IMR-90 (cell line): ENCODE measurements at regions not wholly inside any gene's neighbourhood (a gene's known extent, or its start where the extent isn't known, plus 50 kb on each side); places are given as distances from the start of the nearest gene placed in this dataset.

Experiments
- ATAC-seq: fragments of 200-7000 bp; cut with Tn5 transposase; 2 replicates; pipeline ENCODE4 v1.9.1; 2020; ENCODE audit warnings: low read depth, mild to moderate bottlenecking, moderate library complexity
- BruUV-seq: library from RNA; stranded (reverse); fragments of 400-500 nt; replicated peaks from 2 replicates; lab custom pipeline; 2021; lab: Mats Ljungman, UMichigan
- CTCF ChIA-PET: fragments of 300-600 bp; formaldehyde crosslinking; extraction: SDS; loops from one replicate; lab custom pipeline; 2021; ENCODE audit warnings: antibody characterized with exemption; lab: Yijun Ruan, JAX
- POLR2A ChIA-PET: fragments of 300-600 bp; sonication (Branson Sonifier 250); formaldehyde crosslinking; loops from one replicate; lab custom pipeline; 2022; ENCODE audit warnings: antibody characterized with exemption; ENCODE audit not compliant: unreplicated experiment; lab: Charles Lee
- DNase-seq: peaks from one replicate; pipeline ENCODE4 v3.0.0; 2013
- H2AFZ ChIP-seq: replicated peaks from 2 replicates; pipeline ENCODE3; 2013; ENCODE audit warnings: low read length, mild to moderate bottlenecking; ENCODE audit not compliant: poor library complexity
- H2AK5ac ChIP-seq: 2 replicates; pipeline ENCODE4 v1.6.1; 2013; ENCODE audit warnings: low read depth, low read length, inconsistent platforms
- H2AK9ac ChIP-seq: replicated peaks from 2 replicates; pipeline ENCODE3; 2013; ENCODE audit warnings: mild to moderate bottlenecking, low read depth, low read length, moderate library complexity; ENCODE audit not compliant: poor library complexity
- H2BK120ac ChIP-seq: 2 replicates; pipeline ENCODE4 v1.6.1; 2013; ENCODE audit warnings: low read depth, low read length, inconsistent platforms
- H2BK15ac ChIP-seq: 3 replicates; pipeline ENCODE4 v1.6.1; 2013; ENCODE audit warnings: low read depth, low read length, inconsistent platforms
- H2BK20ac ChIP-seq: 2 replicates; pipeline ENCODE4 v1.6.1; 2013; ENCODE audit warnings: low read depth, mild to moderate bottlenecking, inconsistent platforms, low read length, moderate library complexity
- H2BK5ac ChIP-seq: 2 replicates; pipeline ENCODE4 v1.6.1; 2013; ENCODE audit warnings: mild to moderate bottlenecking, low read depth, low read length, inconsistent platforms; ENCODE audit not compliant: poor library complexity, severe bottlenecking
- H3K14ac ChIP-seq: replicated peaks from 2 replicates; pipeline ENCODE4 v1.6.1; 2013; ENCODE audit warnings: low read depth, low read length, inconsistent platforms
- H3K18ac ChIP-seq: 2 replicates; pipeline ENCODE4 v1.6.1; 2013; ENCODE audit warnings: low read depth, low read length, control low read depth
- H3K23ac ChIP-seq: 2 replicates; pipeline ENCODE4 v1.6.1; 2013; ENCODE audit warnings: low read depth, low read length, inconsistent platforms
- H3K27ac ChIP-seq: 2 replicates; pipeline ENCODE4 v1.5.1; 2013; ENCODE audit warnings: mild to moderate bottlenecking, control low read depth, low read length; ENCODE audit not compliant: insufficient read depth
- H3K27me3 ChIP-seq: 2 replicates; pipeline ENCODE4 v1.6.1; 2013; ENCODE audit warnings: low read length; ENCODE audit not compliant: control insufficient read depth, insufficient read depth
- H3K36me3 ChIP-seq: 2 replicates; pipeline ENCODE4 v1.6.1; 2013; ENCODE audit warnings: low read length, mixed read lengths; ENCODE audit not compliant: control insufficient read depth, insufficient read depth
- H3K4ac ChIP-seq: 2 replicates; pipeline ENCODE4 v1.6.1; 2013; ENCODE audit warnings: low read depth, low read length, inconsistent platforms
- H3K4me1 ChIP-seq: 2 replicates; pipeline ENCODE4 v1.6.1; 2013; ENCODE audit warnings: low read length, mixed read lengths; ENCODE audit not compliant: control insufficient read depth, insufficient read depth
- H3K4me2 ChIP-seq: 2 replicates; pipeline ENCODE4 v1.6.1; 2013; ENCODE audit warnings: low read depth, mild to moderate bottlenecking, control low read depth, low read length, moderate library complexity
- H3K4me3 ChIP-seq: 2 replicates; pipeline ENCODE4 v1.5.1; 2013; ENCODE audit warnings: low read depth, mild to moderate bottlenecking, control low read depth, low read length, moderate library complexity; ENCODE audit not compliant: insufficient read depth
- H3K56ac ChIP-seq: 2 replicates; pipeline ENCODE4 v1.6.1; 2013; ENCODE audit warnings: low read length, inconsistent platforms; ENCODE audit not compliant: insufficient read depth; ENCODE audit errors: extremely low read depth
- H3K79me1 ChIP-seq, 2 experiments: 2 replicates each; pipeline ENCODE4 v1.6.1; 2013; ENCODE audit warnings: low read length in 2 of 2, inconsistent platforms in 1 of 2, low read depth in 1 of 2
- H3K9ac ChIP-seq: 2 replicates; pipeline ENCODE4 v1.6.1; 2013; ENCODE audit warnings: low read depth, low read length, control low read depth
- H3K9me1 ChIP-seq: 2 replicates; pipeline ENCODE4 v1.6.1; 2013; ENCODE audit warnings: low read length, inconsistent platforms; ENCODE audit not compliant: insufficient read depth
- H3K9me3 ChIP-seq: 2 replicates; pipeline ENCODE4 v1.6.1; 2013; ENCODE audit warnings: low read length; ENCODE audit not compliant: control insufficient read depth, insufficient read depth
- H4K20me1 ChIP-seq: 2 replicates; pipeline ENCODE4 v1.6.1; 2013; ENCODE audit warnings: low read length, inconsistent platforms; ENCODE audit not compliant: insufficient read depth
- H4K5ac ChIP-seq: 2 replicates; pipeline ENCODE4 v1.6.1; 2013; ENCODE audit warnings: mild to moderate bottlenecking, low read depth, low read length, control low read depth
- H4K8ac ChIP-seq, 2 experiments: 2 replicates each; pipeline ENCODE4 v1.6.1; 2013; ENCODE audit warnings: low read depth in 2 of 2, low read length in 2 of 2, control low read depth in 1 of 2, inconsistent platforms in 1 of 2
- H4K91ac ChIP-seq: 2 replicates; pipeline ENCODE4 v1.6.1; 2013; ENCODE audit warnings: low read depth, low read length, inconsistent platforms; ENCODE audit not compliant: insufficient read depth
- MAFK ChIP-seq: IDR thresholded peaks from 2 replicates; pipeline ENCODE4 v1.6.1; 2012; ENCODE audit warnings: low read depth, low read length, improper control_type of control experiment
- WGBS, 2 experiments: methylation state at CpG; one replicate each; pipeline versions ENCODE4 v1.1.5 to v1.1.7; 2013; ENCODE audit warnings: missing lambda C conversion rate in 2 of 2; ENCODE audit not compliant: insufficient read length in 1 of 2; ENCODE audit errors: extremely low coverage in 2 of 2; 5-methylcytosine and 5-hydroxymethylcytosine counted together
- dilution Hi-C: fragments of 300-500 bp; cut with HindIII; formaldehyde crosslinking; loops from one replicate; pipeline ENCODE4 v1.14.3; 2018; ENCODE audit warnings: low sequenced_read_pairs; ENCODE audit not compliant: unreplicated experiment
- in situ Hi-C: fragments of 300-500 bp; cut with MboI; formaldehyde crosslinking; loops from 3 replicates; pipeline ENCODE4 v1.14.3; 2019; ENCODE audit warnings: low sequenced_read_pairs, inconsistent platforms, mixed read lengths
- intact Hi-C: fragments of 100-400 bp; cut with micrococcal nuclease; formaldehyde crosslinking; loops from 2 replicates; pipeline ENCODE4 v1.10.0; 2022

- Histone ChIP-seq H2AK9ac (no peak overlapping the region), H3K9me3 (no peaks in the 10 kb centered on the region), H4K91ac (no peak overlapping the region), H3K27ac (no peak overlapping the region), H4K5ac (no peak overlapping the region), H3K18ac (no peak overlapping the region), H3K23ac (no peak overlapping the region), H3K4me2 (no peak overlapping the region), H4K20me1 (no peaks in the 10 kb centered on the region), H3K9ac (no peak overlapping the region), H3K14ac (no peak overlapping the region), H2BK5ac (no peak overlapping the region), H3K4me3 (no peak overlapping the region), H2BK120ac (no peak overlapping the region), H2AFZ (no peak overlapping the region), H3K79me1 (no peaks in the 10 kb centered on the region), H2BK20ac (no peak overlapping the region), H3K4me1 (no peaks in the 10 kb centered on the region), H4K8ac (no peak overlapping the region), H3K9me1 (no peaks in the 10 kb centered on the region), H3K36me3 (no peaks in the 10 kb centered on the region), H3K56ac (no peak overlapping the region), H2BK15ac (no peak overlapping the region), H3K27me3 (peaks cover 4% of the 10 kb centered on the region; the same call in 1 of the 2 replicates), H2AK5ac (no peak overlapping the region), H3K4ac (no peak overlapping the region)
- intact Hi-C loops (no loop called here), in situ Hi-C loops (no loop called here), dilution Hi-C loops (no loop called here)
- BruUV-seq, result no TSS peak
- DNase-seq (no peak), ATAC-seq (no peak)
- ChIA-PET POLR2A (no interaction called here), CTCF (no interaction called here)
- WGBS, 2 experiments, result 14% methylated on average over 1 of the region's 6 CpGs; no CpG with 5 or more reads in 1 of the 2 experiments
- no peak for TF ChIP-seq MAFK
Observed at GRCh38 chr1:37399205-37399604, 75.2 kb upstream of the ZC3H12A start.
